ENCODE measurements at regions not wholly inside any gene's neighbourhood (a gene's known extent, or its start where the extent isn't known, plus 50 kb on each side); places are given as distances from the start of the nearest gene placed in this dataset.

GRCh38 chr1:162976628-162977027 is 92.5 kb upstream of the RGS4 start:
- DNase-seq, result no peak
- 58 to 82% (median 71%) methylated on average over 3 of the region's 3 CpGs for WGBS, 4 donors
- no peaks in the 10 kb centered on the region for H3K36me3 ChIP-seq (replicated peaks in 1 of 2)
- no peak overlapping the region for H3K27ac ChIP-seq
- intact Hi-C loops (cut with DNase I), result no loop called here
- H3K4me1 ChIP-seq (replicated peaks in 1 of 2), result peaks cover 5 to 8% of the 10 kb centered on the region in 2 donors
- H3K27me3 ChIP-seq, result no peaks in the 10 kb centered on the region
- TF ChIP-seq POLR2A (IDR thresholded peaks at IDR 0.05), result no peak
- TF ChIP-seq, protein P1, sequence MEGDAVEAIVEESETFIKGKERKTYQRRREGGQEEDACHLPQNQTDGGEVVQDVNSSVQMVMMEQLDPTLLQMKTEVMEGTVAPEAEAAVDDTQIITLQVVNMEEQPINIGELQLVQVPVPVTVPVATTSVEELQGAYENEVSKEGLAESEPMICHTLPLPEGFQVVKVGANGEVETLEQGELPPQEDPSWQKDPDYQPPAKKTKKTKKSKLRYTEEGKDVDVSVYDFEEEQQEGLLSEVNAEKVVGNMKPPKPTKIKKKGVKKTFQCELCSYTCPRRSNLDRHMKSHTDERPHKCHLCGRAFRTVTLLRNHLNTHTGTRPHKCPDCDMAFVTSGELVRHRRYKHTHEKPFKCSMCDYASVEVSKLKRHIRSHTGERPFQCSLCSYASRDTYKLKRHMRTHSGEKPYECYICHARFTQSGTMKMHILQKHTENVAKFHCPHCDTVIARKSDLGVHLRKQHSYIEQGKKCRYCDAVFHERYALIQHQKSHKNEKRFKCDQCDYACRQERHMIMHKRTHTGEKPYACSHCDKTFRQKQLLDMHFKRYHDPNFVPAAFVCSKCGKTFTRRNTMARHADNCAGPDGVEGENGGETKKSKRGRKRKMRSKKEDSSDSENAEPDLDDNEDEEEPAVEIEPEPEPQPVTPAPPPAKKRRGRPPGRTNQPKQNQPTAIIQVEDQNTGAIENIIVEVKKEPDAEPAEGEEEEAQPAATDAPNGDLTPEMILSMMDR (IDR thresholded peaks at IDR 0.05), result no peak
- H3K9me3 ChIP-seq (replicated peaks in 1 of 3), result no peaks in the 10 kb centered on the region
- H3K4me3 ChIP-seq, result no peak overlapping the region

- Histone ChIP-seq H3K36me3 (replicated peaks in 1 of 2) (no peaks in the 10 kb centered on the region), H3K4me3 (no peak overlapping the region), H3K4me1 (replicated peaks in 1 of 2) (peaks cover 8 to 22% of the 10 kb centered on the region in 2 donors), H3K27ac (no peak overlapping the region), H3K27me3 (no peaks in the 10 kb centered on the region), H3K9me3 (replicated peaks in 1 of 3) (no peaks in the 10 kb centered on the region)
- intact Hi-C loops (cut with DNase I), result no loop called here
- no peak for DNase-seq
- no peak for TF ChIP-seq POLR2A (IDR thresholded peaks at IDR 0.05)
- TF ChIP-seq, protein P1 (IDR thresholded peaks at IDR 0.05), result no peak
Observed at GRCh38 chr1:162974810-162975209, 94.4 kb upstream of the RGS4 start.

DNA sequence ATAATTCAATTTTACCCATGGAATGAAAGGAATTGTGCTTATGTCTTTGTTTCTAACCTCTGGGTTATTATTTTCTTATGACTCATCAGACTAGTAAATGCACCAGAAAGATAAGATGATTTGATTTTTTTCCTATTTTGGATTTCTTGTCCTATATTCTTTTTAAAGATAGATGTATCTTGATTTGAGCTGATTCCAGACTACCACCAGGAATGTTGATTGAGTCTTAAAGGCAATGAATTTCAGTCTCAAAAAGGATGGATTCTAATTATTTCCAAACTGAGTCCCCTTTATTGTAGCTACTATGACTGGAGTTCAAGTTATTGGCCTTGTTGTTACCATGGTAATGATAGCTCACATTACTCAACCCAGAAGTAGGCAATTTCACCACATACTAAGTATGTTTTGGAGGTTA is 95.8 kb upstream of the RGS4 start:
- TF ChIP-seq POLR2A (IDR thresholded peaks at IDR 0.05), result no peak
- Histone ChIP-seq H3K27me3 (no peaks in the 10 kb centered on the region), H3K27ac (no peak overlapping the region), H3K4me3 (no peak overlapping the region), H3K36me3 (replicated peaks in 1 of 2) (no peaks in the 10 kb centered on the region), H3K9me3 (replicated peaks in 1 of 3) (no peaks in the 10 kb centered on the region), H3K4me1 (replicated peaks in 1 of 2) (peaks cover 8 to 25% of the 10 kb centered on the region in 2 donors)
- intact Hi-C loops (cut with DNase I), result no loop called here
- no peak for DNase-seq

DNA sequence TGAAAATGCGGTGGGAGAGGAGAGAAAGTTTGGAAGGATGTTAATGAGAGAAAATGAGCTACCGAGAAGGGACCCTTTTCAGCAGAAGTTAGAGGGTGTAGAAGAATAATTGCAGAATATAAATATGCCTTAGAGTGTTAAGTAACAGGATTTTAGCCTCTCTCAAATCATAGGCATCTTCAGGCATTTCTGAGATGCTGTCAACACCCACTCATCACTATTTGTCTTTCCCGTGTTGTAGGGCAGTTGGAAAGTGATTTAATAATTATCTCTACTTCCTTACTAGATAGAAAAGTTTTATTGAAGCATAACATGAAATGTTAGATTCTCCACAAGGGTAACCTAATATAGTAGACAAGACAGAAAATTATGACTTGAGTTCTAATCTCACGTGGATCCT is 96.4 kb upstream of the RGS4 start:
- DNase-seq, result no peak

GRCh38 chr1:162970021-162970420 is 99.1 kb upstream of the RGS4 start:
- WGBS, 4 donors, result 33 to 37% (median 36%) methylated on average over 3 of the region's 3 CpGs

More for the DNA sequence above, 96.4 kb upstream of the RGS4 start:
- TF ChIP-seq, protein P1 (IDR thresholded peaks at IDR 0.05), result no peak
- TF ChIP-seq POLR2A (IDR thresholded peaks at IDR 0.05), result no peak
- no peaks in the 10 kb centered on the region for H3K36me3 ChIP-seq (replicated peaks in 1 of 2)
- H3K9me3 ChIP-seq (replicated peaks in 1 of 3), result no peaks in the 10 kb centered on the region
- peaks cover 8 to 25% of the 10 kb centered on the region in 2 donors for H3K4me1 ChIP-seq (replicated peaks in 1 of 2)
- H3K27me3 ChIP-seq, result no peaks in the 10 kb centered on the region
- intact Hi-C loops (cut with DNase I), result no loop called here
- WGBS, 4 donors, result 80 to 89% (median 84%) methylated on average over 4 of the region's 4 CpGs
- no peak overlapping the region for H3K27ac ChIP-seq
- H3K4me3 ChIP-seq, result no peak overlapping the region

More at GRCh38 chr1:162970021-162970420, 99.1 kb upstream of the RGS4 start:
- H3K27me3 ChIP-seq, result no peaks in the 10 kb centered on the region
- DNase-seq, result no peak
- peak overlapping the region in 1 of 5 donors; percentile 29 for H3K27ac ChIP-seq
- intact Hi-C loops (cut with DNase I), result no loop called here
- no peaks in the 10 kb centered on the region for H3K36me3 ChIP-seq (replicated peaks in 1 of 2)
- peaks cover 8 to 25% of the 10 kb centered on the region in 2 donors for H3K4me1 ChIP-seq (replicated peaks in 1 of 2)
- H3K4me3 ChIP-seq, result no peak overlapping the region
- no peaks in the 10 kb centered on the region for H3K9me3 ChIP-seq (replicated peaks in 1 of 3)
- no peak for TF ChIP-seq POLR2A (IDR thresholded peaks at IDR 0.05)
- TF ChIP-seq, protein P1 (IDR thresholded peaks at IDR 0.05), result no peak
